H1 (cell line): ENCODE measurements at regions not wholly inside any gene's neighbourhood (a gene's known extent, or its start where the extent isn't known, plus 50 kb on each side); places are given as distances from the start of the nearest gene placed in this dataset.

Source experiments
- CTCF ChIA-PET: fragments of 300-600 bp; sonication (Branson Sonifier 250); formaldehyde crosslinking; loops from one replicate; lab custom pipeline; 2021; ENCODE audit not compliant: partially characterized antibody; lab: Charles Lee
- POLR2A ChIA-PET: fragments of 300-600 bp; sonication (Branson Sonifier 250); formaldehyde crosslinking; loops from one replicate; lab custom pipeline; 2021; ENCODE audit warnings: inconsistent platforms; ENCODE audit not compliant: partially characterized antibody; lab: Charles Lee
- DNase-seq, 2 experiments: peaks; one replicate each; pipeline versions ENCODE4 v3.0.0 to v3.0.0-alpha.2; 2010 to 2022; ENCODE audit warnings: low spot score in 2 of 2, low read depth in 1 of 2, mixed read lengths in 1 of 2
- FAIRE-seq: peaks from 2 replicates; lab custom pipeline; 2011; peaks lifted over from hg19 to GRCh38; lab: Jason Lieb, UNC
- H2AFZ ChIP-seq: 2 replicates; pipeline ENCODE4 v1.8.1; 2012; ENCODE audit warnings: low read length, inconsistent platforms
- H2AK5ac ChIP-seq: 2 replicates; pipeline ENCODE4 v1.6.1; 2013; ENCODE audit warnings: low read depth, low read length
- H2BK120ac ChIP-seq: replicated peaks from 2 replicates; pipeline ENCODE3; 2013; ENCODE audit warnings: low read depth, low read length, inconsistent platforms
- H2BK12ac ChIP-seq: 2 replicates; pipeline ENCODE4 v1.6.1; 2013; ENCODE audit warnings: low read depth, low read length
- H2BK15ac ChIP-seq: 2 replicates; pipeline ENCODE4 v1.6.1; 2013; ENCODE audit warnings: low read length
- H2BK20ac ChIP-seq: 2 replicates; pipeline ENCODE4 v1.6.1; 2013; ENCODE audit warnings: low read length
- H2BK5ac ChIP-seq: 2 replicates; pipeline ENCODE4 v1.6.1; 2013; ENCODE audit warnings: low read depth, low read length
- H3K14ac ChIP-seq: 2 replicates; pipeline ENCODE4 v1.6.1; 2013; ENCODE audit warnings: inconsistent platforms; ENCODE audit not compliant: insufficient read length
- H3K18ac ChIP-seq: 2 replicates; pipeline ENCODE4 v1.6.1; 2013; ENCODE audit warnings: low read length; ENCODE audit errors: extremely low read depth
- H3K23ac ChIP-seq: 2 replicates; pipeline ENCODE4 v1.6.1; 2013; ENCODE audit warnings: inconsistent platforms; ENCODE audit not compliant: insufficient read length
- H3K23me2 ChIP-seq: 2 replicates; pipeline ENCODE4 v1.6.1; 2013; ENCODE audit warnings: low read depth, low read length
- H3K27ac ChIP-seq: 2 replicates; pipeline ENCODE4 v1.6.1; 2011; ENCODE audit warnings: low read depth, low read length, inconsistent platforms
- H3K27me3 ChIP-seq, 4 experiments: replicated peaks in 1 of 4; 1 replicate in 1 of 4; 2 replicates in 3 of 4; pipeline versions ENCODE4 v1.6.1 to v1.8.1; 2011 to 2013; ENCODE audit warnings: low read length in 3 of 4, mild to moderate bottlenecking in 3 of 4, inconsistent platforms in 2 of 4, mixed read lengths in 2 of 4, moderate library complexity in 1 of 4; ENCODE audit not compliant: control insufficient read depth in 3 of 4, insufficient read depth in 3 of 4; ENCODE audit errors: extremely low read depth in 1 of 4
- H3K36me3 ChIP-seq, 4 experiments: 2 replicates each; pipeline versions ENCODE4 v1.6.1 to v1.8.1; 2011 to 2013; ENCODE audit warnings: mild to moderate bottlenecking in 4 of 4, low read length in 3 of 4, moderate library complexity in 2 of 4, control low read depth in 1 of 4, inconsistent platforms in 1 of 4; ENCODE audit not compliant: insufficient read depth in 4 of 4, control insufficient read depth in 2 of 4
- H3K4ac ChIP-seq: replicated peaks from 2 replicates; pipeline ENCODE3; 2013; ENCODE audit warnings: low read length, low read depth, mixed read lengths, inconsistent platforms; ENCODE audit not compliant: insufficient read length
- H3K4me1 ChIP-seq, 4 experiments: replicated peaks in 1 of 4; 1 replicate in 1 of 4; 2 replicates in 3 of 4; pipeline versions ENCODE4 v1.6.1 to v1.8.1; 2011 to 2013; ENCODE audit warnings: low read length in 3 of 4, inconsistent platforms in 2 of 4, mixed read lengths in 1 of 4; ENCODE audit not compliant: insufficient read depth in 4 of 4, control insufficient read depth in 3 of 4
- H3K4me2 ChIP-seq, 2 experiments: 2 replicates each; pipeline versions ENCODE4 v1.6.1 to v1.8.1; 2011 to 2013; ENCODE audit warnings: low read depth in 2 of 2, low read length in 2 of 2, control low read depth in 1 of 2, inconsistent platforms in 1 of 2, mild to moderate bottlenecking in 1 of 2; ENCODE audit not compliant: insufficient read depth in 1 of 2
- H3K4me3 ChIP-seq, 4 experiments: fragments of 200-600, 300-600 bp in 1 of 4; sonication (generic), shearing (Covaris generic), sonication (Bioruptor Twin) in 1 of 4; 2 replicates each; pipeline versions ENCODE4 v1.5.1 to v1.8.1; 2011 to 2016; ENCODE audit warnings: low read length in 4 of 4, low read depth in 3 of 4, control low read depth in 2 of 4, inconsistent platforms in 2 of 4, mild to moderate bottlenecking in 2 of 4, mixed read lengths in 1 of 4, moderate library complexity in 1 of 4; ENCODE audit not compliant: insufficient read depth in 2 of 4; ENCODE audit errors: extremely low read depth in 1 of 4
- H3K56ac ChIP-seq: replicated peaks from 2 replicates; pipeline ENCODE3; 2013; ENCODE audit warnings: low read depth, mild to moderate bottlenecking, mixed read lengths, low read length, inconsistent platforms; ENCODE audit not compliant: insufficient read length
- H3K79me1 ChIP-seq: 2 replicates; pipeline ENCODE4 v1.6.1; 2013; ENCODE audit warnings: low read depth, low read length, control low read depth
- H3K79me2 ChIP-seq, 2 experiments: 2 replicates each; pipeline versions ENCODE4 v1.6.1 to v1.8.1; 2012 to 2013; ENCODE audit warnings: low read length in 2 of 2, mild to moderate bottlenecking in 2 of 2, inconsistent platforms in 1 of 2; ENCODE audit not compliant: insufficient read depth in 2 of 2, control insufficient read depth in 1 of 2
- H3K9ac ChIP-seq, 4 experiments: replicated peaks in 1 of 4; 1 replicate in 1 of 4; 2 replicates in 3 of 4; pipeline versions ENCODE4 v1.6.1 to v1.8.1; 2011 to 2013; ENCODE audit warnings: low read depth in 3 of 4, low read length in 3 of 4, control low read depth in 2 of 4, mild to moderate bottlenecking in 2 of 4, moderate library complexity in 2 of 4, inconsistent platforms in 1 of 4; ENCODE audit errors: extremely low read depth in 1 of 4
- H3K9me3 ChIP-seq, 2 experiments: 2 replicates each; pipeline versions ENCODE4 v1.6.1 to v1.8.1; 2012 to 2013; ENCODE audit warnings: mild to moderate bottlenecking in 2 of 2, moderate library complexity in 2 of 2, control low read depth in 1 of 2, inconsistent platforms in 1 of 2, low read depth in 1 of 2, low read length in 1 of 2, mixed read lengths in 1 of 2; ENCODE audit not compliant: insufficient read depth in 2 of 2
- H4K20me1 ChIP-seq, 2 experiments: replicated peaks in 1 of 2; 2 replicates each; pipeline versions ENCODE3 to v1.8.1; 2011 to 2013; ENCODE audit warnings: inconsistent platforms in 2 of 2, low read length in 2 of 2, mild to moderate bottlenecking in 1 of 2; ENCODE audit not compliant: insufficient read depth in 2 of 2, control insufficient read depth in 1 of 2
- H4K5ac ChIP-seq: 2 replicates; pipeline ENCODE4 v1.6.1; 2013; ENCODE audit warnings: low read length, low read depth, mixed read lengths, inconsistent platforms; ENCODE audit not compliant: insufficient read length
- H4K8ac ChIP-seq: 2 replicates; pipeline ENCODE4 v1.8.0; 2013; ENCODE audit warnings: mild to moderate bottlenecking, moderate library complexity, low read length, inconsistent platforms; ENCODE audit not compliant: insufficient read depth; ENCODE audit errors: extremely low read depth
- H4K91ac ChIP-seq: replicated peaks from 2 replicates; pipeline ENCODE3; 2013; ENCODE audit warnings: low read length, mixed read lengths, inconsistent platforms; ENCODE audit not compliant: insufficient read length
- CBX8 ChIP-seq: fragments of 300-800, 300-1000 bp; sonication (generic); IDR thresholded peaks from 2 replicates; pipeline ENCODE4 v1.7.1; 2016; ENCODE audit warnings: low read depth, low read length, borderline replicate concordance
- CEBPB ChIP-seq: IDR thresholded peaks from 2 replicates; pipeline ENCODE4 v1.6.1; 2012; ENCODE audit warnings: low read depth, low read length
- CHD1 ChIP-seq: IDR thresholded peaks from 2 replicates; pipeline ENCODE4 v1.6.1; 2012; ENCODE audit warnings: low read depth, low read length, improper control_type of control experiment
- GABPA ChIP-seq: IDR thresholded peaks from 2 replicates; pipeline ENCODE4 v1.6.1; 2011; ENCODE audit warnings: mild to moderate bottlenecking, low read length, moderate library complexity, borderline replicate concordance; ENCODE audit not compliant: insufficient read depth
- GTF2F1 ChIP-seq: IDR thresholded peaks from 2 replicates; pipeline ENCODE4 v1.6.1; 2012; ENCODE audit warnings: low read depth, low read length, improper control_type of control experiment, borderline replicate concordance
- HDAC2 ChIP-seq, 2 experiments: fragments of 300-600 bp in 1 of 2; sonication (generic) in 1 of 2; IDR thresholded peaks; 2 replicates each; pipeline ENCODE4 v1.6.1; 2011 to 2012; ENCODE audit warnings: low read depth in 2 of 2, low read length in 2 of 2, mild to moderate bottlenecking in 2 of 2, moderate library complexity in 2 of 2, borderline replicate concordance in 1 of 2, inconsistent platforms in 1 of 2
- HDAC6 ChIP-seq: IDR thresholded peaks from one replicate; pipeline ENCODE4 v1.7.1; 2012; ENCODE audit warnings: low read depth, mild to moderate bottlenecking, inconsistent platforms, low read length, moderate library complexity
- POLR2AphosphoS5 ChIP-seq: IDR thresholded peaks from 2 replicates; pipeline ENCODE4 v1.6.1; 2011; ENCODE audit warnings: low read depth, low read length
- POU5F1 ChIP-seq: IDR thresholded peaks from 2 replicates; pipeline ENCODE4 v1.6.1; 2011; ENCODE audit warnings: low read depth, mild to moderate bottlenecking, low read length, moderate library complexity
- RNF2 ChIP-seq: fragments of 200-900, 300-1000 bp; sonication (generic); IDR thresholded peaks from 2 replicates; pipeline ENCODE4 v1.7.1; 2016; ENCODE audit warnings: borderline replicate concordance, low read depth, mild to moderate bottlenecking, antibody characterized with exemption, low read length; ENCODE audit not compliant: poor library complexity, severe bottlenecking; ENCODE audit errors: missing control alignments
- SIX5 ChIP-seq: IDR thresholded peaks from 2 replicates; pipeline ENCODE4 v1.6.1; 2011; ENCODE audit warnings: mild to moderate bottlenecking, low read depth, low read length
- TBP ChIP-seq: IDR thresholded peaks from 2 replicates; pipeline ENCODE4 v1.6.1; 2011; ENCODE audit warnings: low read depth, low read length, improper control_type of control experiment
- TCF12 ChIP-seq: IDR thresholded peaks from 2 replicates; pipeline ENCODE4 v1.6.1; 2011; ENCODE audit warnings: low read depth, mild to moderate bottlenecking, low read length
- TEAD4 ChIP-seq: IDR thresholded peaks from 2 replicates; pipeline ENCODE4 v1.6.1; 2012; ENCODE audit warnings: low read depth, low read length, inconsistent platforms, mixed read lengths
- ZNF274 ChIP-seq: IDR thresholded peaks from 2 replicates; pipeline ENCODE4 v1.7.0; 2012; ENCODE audit warnings: low read length, borderline replicate concordance; ENCODE audit errors: extremely low read depth
- TF ChIP-seq, protein P1 (sequence below): IDR thresholded peaks from 2 replicates; pipeline ENCODE4 v1.6.1; 2011; ENCODE audit warnings: low read depth, mild to moderate bottlenecking, low read length; ENCODE audit not compliant: insufficient read depth

- Histone ChIP-seq H3K4me2 (no peak overlapping the region), H4K5ac (no peak overlapping the region), H2BK12ac (no peak overlapping the region), H3K79me1 (no peaks in the 10 kb centered on the region), H3K14ac (no peak overlapping the region), H3K9me3 (no peaks in the 10 kb centered on the region; a peak in 1 of 4 replicates), H3K27ac (no peak overlapping the region), H3K18ac (no peak overlapping the region), H3K4me1 (no peaks in the 10 kb centered on the region), H4K8ac (no peak overlapping the region), H2BK5ac (no peak overlapping the region), H4K91ac (no peak overlapping the region), H2BK120ac (no peak overlapping the region), H4K20me1 (no peaks in the 10 kb centered on the region), H3K4me3 (no peak overlapping the region), H3K79me2 (no peaks in the 10 kb centered on the region), H3K56ac (no peak overlapping the region), H3K27me3 (no peaks in the 10 kb centered on the region), H3K36me3 (no peaks in the 10 kb centered on the region), H3K23me2 (no peaks in the 10 kb centered on the region), H3K9ac (no peak overlapping the region), H3K4ac (no peak overlapping the region), H2AK5ac (no peak overlapping the region), H3K23ac (no peak overlapping the region), H2AFZ (no peak overlapping the region), H2BK15ac (no peak overlapping the region), H2BK20ac (no peak overlapping the region)
- DNase-seq = no peak
- ChIA-PET CTCF (no interaction called here), POLR2A (no interaction called here)
- no peak for FAIRE-seq
- TF ChIP-seq CHD1 (no peak), RNF2 (no peak), HDAC2 (IDR thresholded peaks at IDR 0.05; ENCODE audit: borderline replicate concordance in 1 of 2, low read depth in 2 of 2, low read length in 2 of 2) (no peak), CBX8 (no peak), SIX5 (no peak), POLR2AphosphoS5 (no peak), TEAD4 (no peak), ZNF274 (no peak), GTF2F1 (no peak), TCF12 (no peak), GABPA (no peak), CEBPB (no peak), POU5F1 (no peak), HDAC6 (no peak), TBP (no peak)
- TF ChIP-seq, protein P1, sequence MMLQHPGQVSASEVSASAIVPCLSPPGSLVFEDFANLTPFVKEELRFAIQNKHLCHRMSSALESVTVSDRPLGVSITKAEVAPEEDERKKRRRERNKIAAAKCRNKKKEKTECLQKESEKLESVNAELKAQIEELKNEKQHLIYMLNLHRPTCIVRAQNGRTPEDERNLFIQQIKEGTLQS = no peak
Measured at GRCh38 chr21:19969156-19969555, 1029.1 kb upstream of the NCAM2 start.
